T-helper 17 cell (primary cell): ENCODE measurements at regions not wholly inside any gene's neighbourhood (a gene's known extent, or its start where the extent isn't known, plus 50 kb on each side); places are given as distances from the start of the nearest gene placed in this dataset.

ENCODE experiments used
- ATAC-seq: fragments of 150-1000 bp; cut with Tn5 transposase; 2 replicates; pipeline ENCODE4 v1.10.0; 2021; ENCODE audit warnings: mild to moderate bottlenecking, moderate library complexity
- DNase-seq, 3 donors: peaks; one replicate each; pipeline versions ENCODE4 v3.0.0 to v3.0.0-alpha.2; 2020 to 2021
- H3K9me3 ChIP-seq: one replicate; pipeline ENCODE4 v1.7.0; 2013; ENCODE audit warnings: low read length, mild to moderate bottlenecking; ENCODE audit not compliant: control insufficient read depth, poor library complexity, severe bottlenecking
- H3K27ac Mint-ChIP-seq: one replicate; pipeline ENCODE4 v1.8.0; 2022; ENCODE audit warnings: mild to moderate bottlenecking, moderate library complexity, mixed read lengths
- H3K27me3 Mint-ChIP-seq: one replicate; pipeline ENCODE4 v1.8.0; 2022; ENCODE audit warnings: mixed read lengths
- H3K36me3 Mint-ChIP-seq: one replicate; pipeline ENCODE4 v1.8.0; 2022; ENCODE audit warnings: low read depth, mixed read lengths
- H3K4me1 Mint-ChIP-seq: one replicate; pipeline ENCODE4 v1.8.0; 2022; ENCODE audit warnings: mild to moderate bottlenecking, mixed read lengths
- H3K4me3 Mint-ChIP-seq: one replicate; pipeline ENCODE4 v1.8.0; 2022; ENCODE audit warnings: mild to moderate bottlenecking, moderate library complexity, mixed read lengths

- no peaks in the 10 kb centered on the region for H3K9me3 ChIP-seq
- no peak overlapping the region for H3K4me3 Mint-ChIP-seq
- no peak for DNase-seq
- no peaks in the 10 kb centered on the region for H3K36me3 Mint-ChIP-seq
- H3K27me3 Mint-ChIP-seq, result no peaks in the 10 kb centered on the region
- H3K27ac Mint-ChIP-seq, result no peak overlapping the region
- no peaks in the 10 kb centered on the region for H3K4me1 Mint-ChIP-seq
- no peak for ATAC-seq
Observed at GRCh38 chr2:58803192-58803591, 562.1 kb upstream of the FANCL start.

DNA sequence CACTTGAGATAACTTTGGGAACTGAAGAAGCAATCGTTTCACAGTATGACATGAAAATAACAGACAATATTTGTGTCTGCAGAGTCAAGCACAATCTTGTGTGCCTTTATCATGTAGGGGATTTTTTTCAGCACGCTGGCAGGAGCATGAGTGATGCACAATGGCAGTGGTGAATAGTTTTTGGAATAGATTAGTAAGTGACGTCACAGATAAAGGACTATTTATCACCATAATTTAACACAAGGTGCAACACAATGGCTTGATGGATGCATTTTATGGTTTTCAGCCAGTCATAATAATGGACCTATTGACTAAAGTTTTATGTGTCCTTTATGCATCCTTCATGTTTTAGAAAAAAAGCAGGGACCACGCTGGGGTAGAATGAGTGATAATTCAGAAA, 559.8 kb upstream of the FANCL start:
- ATAC-seq, result no peak
- no peaks in the 10 kb centered on the region for H3K9me3 ChIP-seq
- Mint-ChIP-seq H3K27me3 (no peaks in the 10 kb centered on the region), H3K36me3 (no peaks in the 10 kb centered on the region), H3K4me1 (no peaks in the 10 kb centered on the region), H3K4me3 (no peak overlapping the region), H3K27ac (no peak overlapping the region)
- DNase-seq, result no peak

DNA sequence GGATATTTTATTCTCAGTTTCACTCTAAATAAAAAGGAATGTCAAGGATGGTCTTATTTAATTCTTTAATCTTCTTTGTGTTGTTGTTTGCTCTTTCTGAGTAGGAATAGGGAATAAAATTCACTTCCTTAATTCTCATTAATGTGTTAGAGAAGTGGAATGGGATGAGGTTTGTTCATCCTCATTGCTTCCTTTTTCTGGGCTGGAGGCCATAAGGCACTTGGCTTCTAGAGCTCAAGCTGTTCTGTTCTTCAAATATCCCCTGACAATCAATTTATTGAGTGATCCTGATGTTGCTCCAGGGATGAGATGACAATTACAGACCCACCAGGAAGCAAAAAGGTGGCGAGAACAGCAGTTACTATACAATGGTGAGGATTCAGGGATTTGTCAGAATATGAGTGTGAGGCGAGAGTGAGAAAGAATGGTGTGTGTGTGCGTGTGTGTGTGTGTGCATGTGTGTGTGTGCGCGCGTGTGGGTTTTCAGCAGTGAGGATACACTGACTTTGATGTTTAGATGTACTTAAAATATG, 557.6 kb upstream of the FANCL start:
- ATAC-seq (no peak), DNase-seq (no peak)
- Mint-ChIP-seq H3K27ac (no peak overlapping the region), H3K27me3 (no peaks in the 10 kb centered on the region), H3K4me1 (no peaks in the 10 kb centered on the region), H3K4me3 (no peak overlapping the region), H3K36me3 (no peaks in the 10 kb centered on the region)
- no peaks in the 10 kb centered on the region for H3K9me3 ChIP-seq

DNA sequence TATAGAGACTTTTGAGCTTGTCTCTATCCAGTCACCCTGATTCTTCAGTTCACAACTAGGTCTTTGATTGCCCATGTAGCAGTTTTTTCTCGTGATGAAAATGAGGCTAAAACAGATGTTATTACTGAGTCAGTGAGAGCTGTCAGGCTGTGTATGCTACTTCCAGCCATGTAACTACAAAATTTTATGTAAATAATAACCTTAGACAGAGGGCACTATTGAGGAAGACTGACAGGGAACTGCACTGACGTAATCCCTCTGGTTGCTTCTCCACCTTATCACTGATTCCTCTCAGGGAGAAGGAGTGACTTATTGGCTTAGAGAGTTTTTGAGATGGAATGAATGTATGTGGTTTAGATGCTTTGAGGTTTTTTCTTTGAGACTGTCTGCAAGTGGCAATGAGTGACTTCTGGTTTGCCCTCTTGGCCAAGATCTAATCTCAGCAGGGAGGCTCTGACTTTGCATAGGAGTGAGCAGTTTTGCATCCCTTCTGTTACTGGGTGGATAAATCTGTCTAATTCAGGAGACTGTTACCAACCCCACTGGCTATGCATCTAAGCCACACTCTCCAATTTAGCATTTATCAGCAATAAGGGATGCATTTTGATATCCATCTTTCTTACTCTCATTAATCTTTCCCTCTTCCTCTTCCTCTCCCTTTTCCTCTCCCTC, 555.2 kb upstream of the FANCL start:
- no peak for ATAC-seq
- Mint-ChIP-seq H3K4me3 (no peak overlapping the region), H3K27ac (no peak overlapping the region), H3K36me3 (no peaks in the 10 kb centered on the region), H3K4me1 (no peaks in the 10 kb centered on the region), H3K27me3 (no peaks in the 10 kb centered on the region)
- no peaks in the 10 kb centered on the region for H3K9me3 ChIP-seq
- no peak for DNase-seq

DNA sequence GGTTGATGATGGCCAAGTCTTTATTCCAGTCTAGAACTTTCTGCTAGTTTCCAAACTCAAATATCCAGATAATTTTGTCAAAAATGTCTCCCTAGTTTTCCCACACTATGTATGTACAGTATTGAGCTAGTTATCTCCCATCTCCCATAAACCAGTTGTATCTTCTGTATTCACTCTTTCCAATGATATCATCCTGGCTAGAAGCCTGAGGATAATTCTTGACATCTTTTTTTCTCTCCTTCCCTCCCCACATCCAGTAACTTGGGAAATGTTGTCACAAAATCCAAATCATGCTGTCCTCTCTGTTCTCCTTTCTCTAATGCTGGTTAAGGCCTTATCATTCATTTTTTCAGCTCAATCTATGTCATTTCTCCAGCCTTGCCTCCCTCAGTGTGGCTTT, 553.8 kb upstream of the FANCL start:
- DNase-seq, result no peak
- H3K36me3 Mint-ChIP-seq, result no peaks in the 10 kb centered on the region
- no peak overlapping the region for H3K27ac Mint-ChIP-seq
- ATAC-seq, result no peak
- no peaks in the 10 kb centered on the region for H3K27me3 Mint-ChIP-seq
- no peaks in the 10 kb centered on the region for H3K9me3 ChIP-seq
- no peaks in the 10 kb centered on the region for H3K4me1 Mint-ChIP-seq
- H3K4me3 Mint-ChIP-seq, result no peak overlapping the region

DNA sequence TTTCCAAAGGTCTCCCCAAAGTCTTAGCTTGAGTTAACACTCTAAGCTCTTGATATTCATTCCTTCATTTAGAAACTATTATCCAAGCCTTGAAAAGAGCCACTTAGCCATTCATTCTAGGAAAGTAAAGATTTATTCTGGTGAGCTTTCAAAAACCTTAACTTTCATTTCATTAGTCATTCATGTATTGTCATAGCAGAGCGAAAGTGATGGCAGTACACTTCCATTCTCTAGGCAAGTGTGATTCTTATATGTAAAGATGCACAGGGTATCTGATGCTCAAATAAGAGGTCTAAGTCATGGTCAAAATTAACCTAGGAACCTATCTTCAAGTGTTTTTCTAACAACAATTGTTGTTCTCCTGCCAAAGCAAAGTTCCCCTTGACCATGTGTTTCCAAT, 553.0 kb upstream of the FANCL start:
- DNase-seq, result no peak
- no peaks in the 10 kb centered on the region for H3K9me3 ChIP-seq
- ATAC-seq, result no peak
- Mint-ChIP-seq H3K36me3 (no peaks in the 10 kb centered on the region), H3K4me3 (no peak overlapping the region), H3K4me1 (no peaks in the 10 kb centered on the region), H3K27me3 (no peaks in the 10 kb centered on the region), H3K27ac (no peak overlapping the region)

GRCh38 chr2:58788402-58788801, 547.3 kb upstream of the FANCL start:
- H3K27me3 Mint-ChIP-seq, result no peaks in the 10 kb centered on the region
- H3K4me3 Mint-ChIP-seq, result no peak overlapping the region

GRCh38 chr2:58770846-58771245, 529.7 kb upstream of the FANCL start:
- Mint-ChIP-seq H3K4me3 (no peak overlapping the region), H3K36me3 (peaks cover 2% of the 10 kb centered on the region), H3K27ac (no peak overlapping the region), H3K4me1 (no peaks in the 10 kb centered on the region), H3K27me3 (no peaks in the 10 kb centered on the region)
- DNase-seq (no peak), ATAC-seq (no peak)
- no peaks in the 10 kb centered on the region for H3K9me3 ChIP-seq

More at GRCh38 chr2:58788402-58788801, 547.3 kb upstream of the FANCL start:
- H3K27ac Mint-ChIP-seq, result no peak overlapping the region
- ATAC-seq, result no peak
- H3K36me3 Mint-ChIP-seq, result no peaks in the 10 kb centered on the region
- no peaks in the 10 kb centered on the region for H3K4me1 Mint-ChIP-seq
- no peaks in the 10 kb centered on the region for H3K9me3 ChIP-seq
- no peak for DNase-seq

DNA sequence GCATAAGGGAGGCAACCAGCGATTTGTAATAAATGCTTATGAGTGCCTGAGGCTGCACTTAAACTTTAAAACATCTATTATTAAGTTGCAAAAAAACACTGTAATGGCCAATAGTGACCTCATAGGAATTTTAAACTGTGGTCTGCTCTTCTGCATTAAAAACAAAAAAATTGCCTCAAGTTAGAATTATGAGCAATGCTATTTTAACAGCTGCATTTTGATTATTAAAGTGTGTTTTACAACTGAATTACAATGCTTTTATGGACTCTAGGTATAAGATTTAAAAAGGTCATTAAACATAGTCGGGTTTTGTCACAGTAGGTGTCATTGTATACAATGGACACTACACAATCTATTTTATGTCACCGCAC, 528.7 kb upstream of the FANCL start:
- ATAC-seq (no peak), DNase-seq (no peak)
- H3K4me3 Mint-ChIP-seq, result no peak overlapping the region
- H3K9me3 ChIP-seq, result no peaks in the 10 kb centered on the region
- no peaks in the 10 kb centered on the region for H3K36me3 Mint-ChIP-seq
- no peak overlapping the region for H3K27ac Mint-ChIP-seq
- no peaks in the 10 kb centered on the region for H3K4me1 Mint-ChIP-seq
- no peaks in the 10 kb centered on the region for H3K27me3 Mint-ChIP-seq

DNA sequence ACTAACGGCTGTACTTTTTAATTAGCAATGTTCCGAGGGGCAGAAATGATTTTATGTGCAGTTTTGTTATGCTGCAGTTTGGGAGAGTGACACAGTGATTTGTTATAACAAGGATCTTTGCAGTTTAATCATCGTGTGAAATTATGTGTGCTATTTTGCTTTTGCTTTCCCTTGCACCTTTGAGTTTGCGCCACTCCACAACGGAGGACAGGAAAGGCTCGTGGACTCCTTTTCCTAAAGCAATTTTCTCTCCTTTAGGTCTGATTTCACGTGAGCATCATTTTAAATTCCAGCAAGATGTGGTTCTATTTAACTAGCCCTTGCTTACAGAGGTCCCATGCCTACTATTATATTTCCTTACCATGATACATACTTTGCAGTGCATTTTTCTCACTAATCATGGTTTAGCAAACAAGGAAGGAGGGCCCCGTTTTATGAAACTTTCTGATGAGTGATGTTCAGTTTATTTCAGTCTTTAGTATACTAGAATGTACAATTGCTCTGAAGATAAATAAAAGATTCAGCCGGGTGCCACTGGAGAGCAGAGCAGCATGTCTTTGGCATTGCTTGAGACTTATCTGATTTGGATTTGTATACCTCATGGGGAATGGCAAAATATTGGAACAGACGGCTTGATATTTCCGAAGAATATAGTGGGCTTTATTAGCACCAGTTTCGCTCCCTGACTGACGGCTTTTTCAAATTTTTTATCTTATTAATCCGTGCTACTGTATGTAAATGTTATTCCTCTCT, 528.2 kb upstream of the FANCL start:
- no peak for ATAC-seq
- no peaks in the 10 kb centered on the region for H3K27me3 Mint-ChIP-seq
- no peaks in the 10 kb centered on the region for H3K4me1 Mint-ChIP-seq
- no peak overlapping the region for H3K4me3 Mint-ChIP-seq
- no peak for DNase-seq
- H3K9me3 ChIP-seq, result no peaks in the 10 kb centered on the region
- H3K27ac Mint-ChIP-seq, result no peak overlapping the region
- no peaks in the 10 kb centered on the region for H3K36me3 Mint-ChIP-seq

DNA sequence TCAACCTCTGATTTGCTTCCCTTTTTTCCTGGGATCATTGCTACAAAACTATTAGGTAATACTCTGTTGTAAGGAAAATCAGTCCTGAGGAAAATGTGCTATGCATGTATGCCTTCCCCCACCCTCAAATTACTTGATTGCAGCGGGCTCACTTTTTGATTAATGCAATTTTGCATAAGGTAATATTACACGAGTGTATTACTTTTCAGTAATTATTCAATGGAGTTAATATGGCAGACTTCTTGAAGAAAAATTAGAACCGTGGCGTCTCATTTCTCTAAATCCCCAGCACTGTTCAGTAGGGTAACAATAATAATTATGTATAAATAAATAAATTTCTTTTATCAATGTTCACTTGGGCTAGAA, 527.6 kb upstream of the FANCL start:
- ATAC-seq, result no peak
- Mint-ChIP-seq H3K27ac (no peak overlapping the region), H3K36me3 (no peaks in the 10 kb centered on the region), H3K27me3 (no peaks in the 10 kb centered on the region), H3K4me1 (no peaks in the 10 kb centered on the region), H3K4me3 (no peak overlapping the region)
- no peak for DNase-seq
- no peaks in the 10 kb centered on the region for H3K9me3 ChIP-seq

DNA sequence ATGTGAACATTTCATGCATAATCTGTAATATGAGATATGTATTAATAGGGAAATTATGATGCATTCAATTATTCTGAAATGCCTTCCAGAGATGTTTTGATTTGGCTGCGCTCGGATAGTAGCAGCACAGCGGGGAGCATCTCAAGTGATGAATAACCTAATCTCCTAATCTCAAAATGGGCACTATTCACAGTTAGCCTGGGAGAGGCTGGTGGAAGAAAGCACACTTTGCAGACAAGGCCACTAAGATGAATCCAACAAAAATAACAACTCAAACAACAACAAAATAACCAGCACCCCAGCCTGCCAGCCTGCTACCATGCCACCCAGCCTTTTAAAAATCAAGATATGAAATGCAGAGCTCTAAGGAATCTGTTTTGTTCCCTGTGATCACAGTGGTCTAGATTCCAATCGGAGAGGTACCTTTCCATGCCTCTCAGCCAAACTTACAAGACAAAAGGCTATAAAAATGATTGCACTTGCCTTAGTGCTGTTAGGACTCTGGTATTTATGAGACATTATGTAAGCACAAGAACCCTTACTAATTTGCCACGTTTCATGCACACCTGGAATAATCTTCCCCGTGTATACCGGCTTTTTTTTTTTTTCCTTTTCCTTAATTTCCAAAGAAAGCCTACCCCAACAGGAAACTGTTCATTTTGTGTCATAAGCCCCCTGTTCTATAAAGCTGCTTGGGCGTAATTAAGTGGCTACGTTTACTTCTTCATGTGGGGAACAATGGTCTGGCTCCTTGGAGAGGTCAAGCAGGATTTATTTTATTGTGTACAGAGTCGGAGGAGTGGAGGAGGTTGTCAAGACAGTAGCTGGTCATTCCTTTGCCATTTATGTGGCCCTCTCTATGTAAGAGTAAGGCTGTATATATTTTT, 526.9 kb upstream of the FANCL start:
- Mint-ChIP-seq H3K27me3 (no peaks in the 10 kb centered on the region), H3K27ac (no peak overlapping the region), H3K4me3 (no peak overlapping the region), H3K4me1 (no peaks in the 10 kb centered on the region), H3K36me3 (no peaks in the 10 kb centered on the region)
- no peak for ATAC-seq
- DNase-seq, result no peak
- no peaks in the 10 kb centered on the region for H3K9me3 ChIP-seq

GRCh38 chr2:58764338-58765104, 523.4 kb upstream of the FANCL start:
- Mint-ChIP-seq H3K27me3 (no peaks in the 10 kb centered on the region), H3K4me1 (no peaks in the 10 kb centered on the region), H3K4me3 (no peak overlapping the region), H3K27ac (no peak overlapping the region), H3K36me3 (no peaks in the 10 kb centered on the region)
- ATAC-seq (no peak), DNase-seq (no peak)
- H3K9me3 ChIP-seq, result no peaks in the 10 kb centered on the region
